GM23338 (cell line): ENCODE measurements at regions not wholly inside any gene's neighbourhood (a gene's known extent, or its start where the extent isn't known, plus 50 kb on each side); places are given as distances from the start of the nearest gene placed in this dataset.

ENCODE experiments used
- ATAC-seq: fragments of 200-7000 bp; cut with Tn5 transposase; 3 replicates; pipeline ENCODE4 v1.9.1; 2020
- DNase-seq: peaks from one replicate; pipeline ENCODE4 v3.0.0-alpha.2; 2015; ENCODE audit warnings: low spot score
- H2AFZ ChIP-seq: fragments of 200-600 bp; sonication (generic); 2 replicates; pipeline ENCODE4 v1.8.0; 2016; ENCODE audit warnings: antibody characterized with exemption, mild to moderate bottlenecking, moderate library complexity
- H3F3A ChIP-seq: fragments of 200-600 bp; sonication (generic); replicated peaks from 2 replicates; pipeline ENCODE4 v1.8.0; 2017; ENCODE audit warnings: antibody characterized with exemption, mixed run types, low read depth
- H3K27ac ChIP-seq: fragments of 200-600 bp; sonication (generic); 2 replicates; pipeline ENCODE4 v1.6.1; 2016; ENCODE audit warnings: low read depth
- H3K27me3 ChIP-seq: fragments of 200-600 bp; sonication (generic); 2 replicates; pipeline ENCODE4 v1.8.0; 2016; ENCODE audit warnings: mild to moderate bottlenecking, mixed run types, moderate library complexity; ENCODE audit not compliant: insufficient read depth
- H3K36me3 ChIP-seq: fragments of 200-600 bp; sonication (generic); 2 replicates; pipeline ENCODE4 v1.8.0; 2016; ENCODE audit warnings: mild to moderate bottlenecking; ENCODE audit not compliant: insufficient read depth
- H3K4me1 ChIP-seq: fragments of 200-600 bp; sonication (generic); 2 replicates; pipeline ENCODE4 v1.8.0; 2016; ENCODE audit warnings: mild to moderate bottlenecking, moderate library complexity; ENCODE audit not compliant: insufficient read depth
- H3K4me2 ChIP-seq: fragments of 200-600 bp; sonication (generic); 2 replicates; pipeline ENCODE4 v1.7.1; 2017; ENCODE audit warnings: mixed run types
- H3K4me3 ChIP-seq: fragments of 200-600 bp; sonication (generic); 2 replicates; pipeline ENCODE4 v1.6.1; 2016; ENCODE audit warnings: mixed run types
- H3K79me2 ChIP-seq: fragments of 200-600 bp; sonication (generic); replicated peaks from 2 replicates; pipeline ENCODE4 v1.8.0; 2017; ENCODE audit warnings: mild to moderate bottlenecking; ENCODE audit not compliant: insufficient read depth
- H3K9me2 ChIP-seq: fragments of 200-600 bp; sonication (generic); 2 replicates; pipeline ENCODE4 v1.8.0; 2017; ENCODE audit not compliant: insufficient read depth
- H4K20me1 ChIP-seq: fragments of 200-600 bp; sonication (generic); replicated peaks from 2 replicates; pipeline ENCODE4 v1.8.0; 2017; ENCODE audit warnings: mild to moderate bottlenecking; ENCODE audit not compliant: insufficient read depth
- H3K27ac Mint-ChIP-seq: 2 replicates; pipeline ENCODE4 v1.8.0; 2020; ENCODE audit warnings: inconsistent platforms, mild to moderate bottlenecking, moderate library complexity, mixed read lengths
- H3K27me3 Mint-ChIP-seq: 3 replicates; pipeline ENCODE4 v1.8.0; 2022; ENCODE audit warnings: low read depth, mild to moderate bottlenecking, moderate library complexity, mixed read lengths, inconsistent platforms; ENCODE audit not compliant: insufficient read depth, poor library complexity
- H3K36me3 Mint-ChIP-seq: 3 replicates; pipeline ENCODE4 v1.8.0; 2021; ENCODE audit warnings: low read depth, mild to moderate bottlenecking, inconsistent platforms, moderate library complexity, mixed read lengths
- H3K4me1 Mint-ChIP-seq: 3 replicates; pipeline ENCODE4 v1.8.0; 2020; ENCODE audit warnings: mild to moderate bottlenecking, inconsistent platforms, mixed read lengths
- H3K4me3 Mint-ChIP-seq: 3 replicates; pipeline ENCODE4 v1.8.0; 2021; ENCODE audit warnings: moderate library complexity, mild to moderate bottlenecking, inconsistent platforms, mixed read lengths
- H3K9me3 Mint-ChIP-seq: 3 replicates; pipeline ENCODE4 v1.8.0; 2020; ENCODE audit warnings: moderate library complexity, mild to moderate bottlenecking, inconsistent platforms, mixed read lengths
- CREB1 ChIP-seq: fragments of 250-450 bp; sonication (Bioruptor Pico); IDR thresholded peaks from 2 replicates; pipeline ENCODE4 v1.5.0; 2020; ENCODE audit warnings: low read depth, mild to moderate bottlenecking, moderate library complexity
- EZH2 ChIP-seq: fragments of 200-600 bp; sonication (generic); IDR thresholded peaks from one replicate; pipeline ENCODE4 v1.8.0; 2017; ENCODE audit warnings: antibody characterized with exemption, mild to moderate bottlenecking, low read depth; ENCODE audit not compliant: unreplicated experiment
- JUNB ChIP-seq: IDR thresholded peaks from one replicate; pipeline ENCODE4 v1.6.1; 2016; ENCODE audit warnings: antibody characterized with exemption; ENCODE audit not compliant: unreplicated experiment
- POLR2AphosphoS5 ChIP-seq: IDR thresholded peaks from 2 replicates; pipeline ENCODE4 v1.6.1; 2016; ENCODE audit warnings: antibody characterized with exemption, low read depth
- STAT1 ChIP-seq: IDR thresholded peaks from one replicate; pipeline ENCODE4 v1.6.1; 2016; ENCODE audit warnings: antibody characterized with exemption; ENCODE audit not compliant: unreplicated experiment
- ZNF114 ChIP-seq: fragments of 250-450 bp; sonication (Bioruptor Pico); IDR thresholded peaks from 2 replicates; pipeline ENCODE4 v1.5.0; 2020; ENCODE audit warnings: mild to moderate bottlenecking, moderate library complexity
- ZNF331 ChIP-seq: fragments of 250-450 bp; sonication (Bioruptor Pico); IDR thresholded peaks from 2 replicates; pipeline ENCODE4 v1.5.0; 2020; ENCODE audit warnings: low read depth, mild to moderate bottlenecking, moderate library complexity
- TF ChIP-seq, protein P1 (sequence below), 2 experiments: fragments of 200-600 bp in 1 of 2; sonication (generic) in 1 of 2; conservative IDR thresholded peaks; 2 replicates each; pipeline versions ENCODE4 v1.5.1 to v1.6.1; 2016 to 2017; ENCODE audit warnings: antibody characterized with exemption in 2 of 2, low read depth in 2 of 2, mild to moderate bottlenecking in 2 of 2, moderate library complexity in 1 of 2
- TF ChIP-seq, protein P2 (sequence below): IDR thresholded peaks from one replicate; pipeline ENCODE4 v1.6.1; 2018; ENCODE audit warnings: antibody characterized with exemption; ENCODE audit not compliant: unreplicated experiment

DNA sequence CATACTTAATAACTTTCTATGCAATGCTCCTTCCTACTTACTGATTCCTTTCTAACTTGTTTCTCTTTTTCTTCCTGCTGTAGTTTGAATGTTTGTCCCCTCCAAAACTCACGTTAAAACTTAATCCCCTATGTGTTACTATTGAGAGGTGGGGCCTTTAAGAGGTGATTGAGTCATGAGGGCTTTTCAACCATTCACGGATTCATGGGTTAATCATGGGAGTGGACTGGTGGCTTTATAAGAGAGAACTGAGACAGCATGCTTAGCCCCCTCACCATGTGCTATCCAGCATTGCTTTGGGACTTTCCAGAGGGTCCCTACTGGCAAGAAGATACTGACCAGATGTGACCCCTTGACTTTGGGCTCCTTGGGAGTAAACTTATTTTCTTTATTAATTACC, 66.0 kb upstream of the TRIM9 start:
- Histone ChIP-seq H3K4me2 (no peak overlapping the region), H3K9me2 (no peaks in the 10 kb centered on the region), H3K4me1 (peaks cover 16% of the 10 kb centered on the region), H2AFZ (peak overlapping the region; percentile 57; the same call in 1 of the 2 replicates), H3K27me3 (no peaks in the 10 kb centered on the region), H3K79me2 (no peaks in the 10 kb centered on the region), H3K4me3 (no peak overlapping the region), H3F3A (no peaks in the 10 kb centered on the region), H3K27ac (no peak overlapping the region), H4K20me1 (no peaks in the 10 kb centered on the region), H3K36me3 (no peaks in the 10 kb centered on the region)
- H3K9me3 Mint-ChIP-seq: no peaks in the 10 kb centered on the region
- TF ChIP-seq, protein P1, sequence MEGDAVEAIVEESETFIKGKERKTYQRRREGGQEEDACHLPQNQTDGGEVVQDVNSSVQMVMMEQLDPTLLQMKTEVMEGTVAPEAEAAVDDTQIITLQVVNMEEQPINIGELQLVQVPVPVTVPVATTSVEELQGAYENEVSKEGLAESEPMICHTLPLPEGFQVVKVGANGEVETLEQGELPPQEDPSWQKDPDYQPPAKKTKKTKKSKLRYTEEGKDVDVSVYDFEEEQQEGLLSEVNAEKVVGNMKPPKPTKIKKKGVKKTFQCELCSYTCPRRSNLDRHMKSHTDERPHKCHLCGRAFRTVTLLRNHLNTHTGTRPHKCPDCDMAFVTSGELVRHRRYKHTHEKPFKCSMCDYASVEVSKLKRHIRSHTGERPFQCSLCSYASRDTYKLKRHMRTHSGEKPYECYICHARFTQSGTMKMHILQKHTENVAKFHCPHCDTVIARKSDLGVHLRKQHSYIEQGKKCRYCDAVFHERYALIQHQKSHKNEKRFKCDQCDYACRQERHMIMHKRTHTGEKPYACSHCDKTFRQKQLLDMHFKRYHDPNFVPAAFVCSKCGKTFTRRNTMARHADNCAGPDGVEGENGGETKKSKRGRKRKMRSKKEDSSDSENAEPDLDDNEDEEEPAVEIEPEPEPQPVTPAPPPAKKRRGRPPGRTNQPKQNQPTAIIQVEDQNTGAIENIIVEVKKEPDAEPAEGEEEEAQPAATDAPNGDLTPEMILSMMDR (conservative IDR thresholded peaks at IDR 0.05; ENCODE audit: low read depth in 2 of 2): no peak
- H3K36me3 Mint-ChIP-seq: 0 out of 3 replicates have a peak, but pooled peaks cover 3% of the 10 kb centered on the region
- H3K4me3 Mint-ChIP-seq: no peak overlapping the region
- H3K27me3 Mint-ChIP-seq: peaks cover 3% of the 10 kb centered on the region
- H3K4me1 Mint-ChIP-seq: peaks cover 23% of the 10 kb centered on the region
- DNase-seq: no peak
- ATAC-seq: no peak
- H3K27ac Mint-ChIP-seq: no peak overlapping the region

DNA sequence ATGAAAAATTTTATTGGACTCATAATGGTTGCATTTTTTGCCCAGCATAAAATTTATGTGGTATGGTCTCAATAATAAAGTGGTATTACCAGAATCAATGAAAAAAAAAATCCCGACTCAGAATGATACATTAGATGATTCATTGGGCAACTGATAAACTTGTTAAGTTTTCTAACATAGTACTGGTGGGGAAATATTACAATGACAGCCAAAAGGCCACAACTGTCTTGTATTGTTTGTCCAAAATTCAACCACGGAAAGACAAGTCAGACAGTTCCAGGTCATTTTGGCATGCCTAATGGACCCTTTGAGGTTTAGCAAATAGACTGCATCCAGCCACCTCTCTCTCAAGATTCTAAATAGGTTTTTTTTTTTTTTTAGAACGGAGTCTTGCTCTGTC, 70.5 kb upstream of the TRIM9 start:
- Mint-ChIP-seq H3K36me3 (0 out of 3 replicates have a peak, but pooled peaks cover 3% of the 10 kb centered on the region), H3K27ac (no peak overlapping the region), H3K27me3 (no peaks in the 10 kb centered on the region), H3K4me3 (no peak overlapping the region), H3K4me1 (peaks cover 28% of the 10 kb centered on the region), H3K9me3 (no peaks in the 10 kb centered on the region)
- no peaks in the 10 kb centered on the region for H3K9me2 ChIP-seq
- H3K4me1 ChIP-seq: peaks cover 22% of the 10 kb centered on the region
- H3K4me2 ChIP-seq: no peak overlapping the region
- DNase-seq (no peak), ATAC-seq (no peak)
- no peak overlapping the region for H3K4me3 ChIP-seq
- H3K36me3 ChIP-seq: no peaks in the 10 kb centered on the region
- no peaks in the 10 kb centered on the region for H4K20me1 ChIP-seq
- H3K27me3 ChIP-seq: no peaks in the 10 kb centered on the region
- H3K79me2 ChIP-seq: no peaks in the 10 kb centered on the region
- TF ChIP-seq POLR2AphosphoS5 (no peak), ZNF331 (CRISPR knock-in tag) (no peak), EZH2 (no peak), JUNB (no peak), CREB1 (CRISPR knock-in tag) (no peak), STAT1 (no peak), ZNF114 (CRISPR knock-in tag) (no peak)
- TF ChIP-seq, protein P1 (conservative IDR thresholded peaks at IDR 0.05; ENCODE audit: low read depth in 2 of 2): no peak
- TF ChIP-seq, protein P2, sequence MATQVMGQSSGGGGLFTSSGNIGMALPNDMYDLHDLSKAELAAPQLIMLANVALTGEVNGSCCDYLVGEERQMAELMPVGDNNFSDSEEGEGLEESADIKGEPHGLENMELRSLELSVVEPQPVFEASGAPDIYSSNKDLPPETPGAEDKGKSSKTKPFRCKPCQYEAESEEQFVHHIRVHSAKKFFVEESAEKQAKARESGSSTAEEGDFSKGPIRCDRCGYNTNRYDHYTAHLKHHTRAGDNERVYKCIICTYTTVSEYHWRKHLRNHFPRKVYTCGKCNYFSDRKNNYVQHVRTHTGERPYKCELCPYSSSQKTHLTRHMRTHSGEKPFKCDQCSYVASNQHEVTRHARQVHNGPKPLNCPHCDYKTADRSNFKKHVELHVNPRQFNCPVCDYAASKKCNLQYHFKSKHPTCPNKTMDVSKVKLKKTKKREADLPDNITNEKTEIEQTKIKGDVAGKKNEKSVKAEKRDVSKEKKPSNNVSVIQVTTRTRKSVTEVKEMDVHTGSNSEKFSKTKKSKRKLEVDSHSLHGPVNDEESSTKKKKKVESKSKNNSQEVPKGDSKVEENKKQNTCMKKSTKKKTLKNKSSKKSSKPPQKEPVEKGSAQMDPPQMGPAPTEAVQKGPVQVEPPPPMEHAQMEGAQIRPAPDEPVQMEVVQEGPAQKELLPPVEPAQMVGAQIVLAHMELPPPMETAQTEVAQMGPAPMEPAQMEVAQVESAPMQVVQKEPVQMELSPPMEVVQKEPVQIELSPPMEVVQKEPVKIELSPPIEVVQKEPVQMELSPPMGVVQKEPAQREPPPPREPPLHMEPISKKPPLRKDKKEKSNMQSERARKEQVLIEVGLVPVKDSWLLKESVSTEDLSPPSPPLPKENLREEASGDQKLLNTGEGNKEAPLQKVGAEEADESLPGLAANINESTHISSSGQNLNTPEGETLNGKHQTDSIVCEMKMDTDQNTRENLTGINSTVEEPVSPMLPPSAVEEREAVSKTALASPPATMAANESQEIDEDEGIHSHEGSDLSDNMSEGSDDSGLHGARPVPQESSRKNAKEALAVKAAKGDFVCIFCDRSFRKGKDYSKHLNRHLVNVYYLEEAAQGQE: no peak
- no peak overlapping the region for H3K27ac ChIP-seq
- no peak overlapping the region for H2AFZ ChIP-seq
- H3F3A ChIP-seq: no peaks in the 10 kb centered on the region
